ENCODE measurements at regions not wholly inside any gene's neighbourhood (a gene's known extent, or its start where the extent isn't known, plus 50 kb on each side); places are given as distances from the start of the nearest gene placed in this dataset.

DNA sequence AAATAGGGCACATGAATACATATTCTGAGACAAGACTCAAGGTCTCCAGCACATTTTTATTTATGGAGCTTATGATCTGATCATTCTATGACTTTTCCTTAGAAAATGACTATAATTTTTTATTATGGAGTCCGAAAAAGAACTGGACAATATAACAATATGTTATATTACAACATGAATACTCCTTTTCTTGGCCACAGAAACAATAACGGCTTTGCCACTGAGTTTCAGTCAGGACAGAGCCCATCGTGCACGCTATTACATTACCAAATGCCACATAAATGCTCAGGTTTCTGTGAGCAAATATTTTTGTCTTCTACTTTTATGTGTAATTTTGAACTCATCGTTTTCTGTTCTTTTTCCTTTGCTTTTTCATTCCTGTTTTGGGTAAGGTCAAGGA lies 509.2 kb upstream of the ZEB2 start:
- no peak for TF ChIP-seq EP300 (IDR thresholded peaks at IDR 0.05)
- no peak for TF ChIP-seq CTCF (IDR thresholded peaks at IDR 0.05)
- no peak for TF ChIP-seq POLR2A (IDR thresholded peaks at IDR 0.05)
- no peak for TF ChIP-seq POLR2AphosphoS5 (IDR thresholded peaks at IDR 0.05)

Measured in suprapubic skin (tissue), 4 donors.